RWPE2 (cell line): ENCODE measurements at regions not wholly inside any gene's neighbourhood (a gene's known extent, or its start where the extent isn't known, plus 50 kb on each side); places are given as distances from the start of the nearest gene placed in this dataset.

Source experiments
- ATAC-seq: fragments of 200-7000 bp; cut with Tn5 transposase; 3 replicates; pipeline ENCODE4 v1.9.1; 2021; ENCODE audit warnings: low read depth
- DNase-seq: peaks from one replicate; pipeline ENCODE4 v3.0.0-alpha.2; 2020; ENCODE audit warnings: low spot score
- H3K27ac ChIP-seq: fragments of 450-650 bp; 2 replicates; pipeline ENCODE4 v1.5.1; 2017; ENCODE audit warnings: mild to moderate bottlenecking; ENCODE audit not compliant: poor library complexity, severe bottlenecking
- H3K27me3 ChIP-seq: fragments of 250-450 bp; sonication (Bioruptor Pico); 2 replicates; pipeline ENCODE4 v1.5.1; 2021; ENCODE audit warnings: mild to moderate bottlenecking, moderate library complexity; ENCODE audit not compliant: insufficient read depth, poor library complexity, severe bottlenecking
- H3K36me3 ChIP-seq: fragments of 250-450 bp; sonication (Bioruptor Pico); 2 replicates; pipeline ENCODE4 v1.5.1; 2020; ENCODE audit warnings: low read depth, mild to moderate bottlenecking, moderate library complexity
- H3K4me1 ChIP-seq: fragments of 250-450 bp; sonication (Bioruptor Pico); 2 replicates; pipeline ENCODE4 v1.5.1; 2021; ENCODE audit warnings: mild to moderate bottlenecking, moderate library complexity; ENCODE audit not compliant: insufficient read depth, poor library complexity, severe bottlenecking
- H3K4me3 ChIP-seq: fragments of 250-450 bp; sonication (Bioruptor Pico); 2 replicates; pipeline ENCODE4 v1.5.1; 2021; ENCODE audit warnings: mild to moderate bottlenecking, moderate library complexity; ENCODE audit not compliant: severe bottlenecking
- H3K9me3 ChIP-seq: fragments of 250-450 bp; sonication (Bioruptor Pico); 2 replicates; pipeline ENCODE4 v1.5.1; 2021; ENCODE audit warnings: mild to moderate bottlenecking, moderate library complexity; ENCODE audit not compliant: severe bottlenecking
- TF ChIP-seq, protein P1 (sequence below): fragments of 450-650 bp; IDR thresholded peaks from one replicate; pipeline ENCODE4 v1.5.1; 2017; ENCODE audit warnings: mild to moderate bottlenecking, moderate library complexity; ENCODE audit not compliant: poor library complexity, severe bottlenecking

GRCh38 chr2:236814593-236814992, 245.0 kb downstream of the ACKR3 start:
- Histone ChIP-seq H3K4me1 (no peaks in the 10 kb centered on the region), H3K36me3 (no peaks in the 10 kb centered on the region), H3K27ac (no peak overlapping the region), H3K9me3 (no peaks in the 10 kb centered on the region), H3K27me3 (no peaks in the 10 kb centered on the region), H3K4me3 (no peak overlapping the region)
- ATAC-seq (no peak), DNase-seq (no peak)
- TF ChIP-seq, protein P1, sequence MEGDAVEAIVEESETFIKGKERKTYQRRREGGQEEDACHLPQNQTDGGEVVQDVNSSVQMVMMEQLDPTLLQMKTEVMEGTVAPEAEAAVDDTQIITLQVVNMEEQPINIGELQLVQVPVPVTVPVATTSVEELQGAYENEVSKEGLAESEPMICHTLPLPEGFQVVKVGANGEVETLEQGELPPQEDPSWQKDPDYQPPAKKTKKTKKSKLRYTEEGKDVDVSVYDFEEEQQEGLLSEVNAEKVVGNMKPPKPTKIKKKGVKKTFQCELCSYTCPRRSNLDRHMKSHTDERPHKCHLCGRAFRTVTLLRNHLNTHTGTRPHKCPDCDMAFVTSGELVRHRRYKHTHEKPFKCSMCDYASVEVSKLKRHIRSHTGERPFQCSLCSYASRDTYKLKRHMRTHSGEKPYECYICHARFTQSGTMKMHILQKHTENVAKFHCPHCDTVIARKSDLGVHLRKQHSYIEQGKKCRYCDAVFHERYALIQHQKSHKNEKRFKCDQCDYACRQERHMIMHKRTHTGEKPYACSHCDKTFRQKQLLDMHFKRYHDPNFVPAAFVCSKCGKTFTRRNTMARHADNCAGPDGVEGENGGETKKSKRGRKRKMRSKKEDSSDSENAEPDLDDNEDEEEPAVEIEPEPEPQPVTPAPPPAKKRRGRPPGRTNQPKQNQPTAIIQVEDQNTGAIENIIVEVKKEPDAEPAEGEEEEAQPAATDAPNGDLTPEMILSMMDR = no peak

GRCh38 chr2:236815746-236816145, 246.1 kb downstream of the ACKR3 start:
- DNase-seq = no peak
- ATAC-seq = no peak

DNA sequence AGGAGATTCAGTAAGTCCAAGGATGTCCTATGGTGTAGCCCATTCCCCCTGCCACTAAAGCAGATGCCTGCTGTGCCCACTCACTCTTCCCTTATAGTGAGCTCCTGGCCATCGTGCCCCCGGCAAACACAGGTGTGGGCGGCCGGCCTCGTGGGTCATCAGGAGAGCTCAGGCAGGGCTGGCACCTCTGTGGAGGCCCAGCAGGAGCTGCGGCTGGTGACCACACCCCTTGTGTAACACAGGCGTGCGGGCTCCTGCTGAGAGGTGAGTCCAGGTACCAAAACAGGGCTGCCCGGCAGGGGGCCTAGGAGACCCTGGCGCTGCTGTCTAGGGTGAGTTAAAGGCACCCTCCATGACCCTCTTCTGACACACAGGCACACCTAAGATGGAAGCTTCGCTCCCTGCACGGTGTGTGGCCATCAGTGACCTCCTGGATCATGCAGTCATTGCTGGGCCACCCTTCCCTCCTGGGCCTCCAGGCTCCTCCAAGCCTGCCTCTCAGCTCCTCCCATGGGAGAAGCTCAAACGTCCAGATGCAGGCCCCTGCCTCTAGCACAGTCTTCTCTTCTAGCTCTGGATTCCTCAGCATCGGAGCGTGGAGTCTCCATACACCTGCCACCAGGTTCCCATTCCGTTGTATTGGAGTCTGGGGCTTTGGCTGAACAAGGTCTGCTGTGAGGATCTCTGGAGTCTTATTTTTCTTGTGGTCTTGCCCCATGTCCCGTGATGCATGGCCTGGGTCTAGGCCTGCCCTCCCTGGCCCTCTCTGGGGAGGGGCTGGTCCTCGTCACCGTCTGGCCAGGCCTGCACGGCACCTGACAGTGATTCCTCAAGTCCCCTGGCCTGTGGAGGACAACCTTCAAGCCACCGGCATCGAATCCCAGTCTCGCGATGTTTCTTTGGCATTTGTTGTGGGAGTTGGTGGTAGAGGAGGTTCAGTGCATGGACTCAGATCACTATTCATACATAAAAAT, 246.9 kb downstream of the ACKR3 start:
- Histone ChIP-seq H3K27me3 (no peaks in the 10 kb centered on the region), H3K4me3 (no peak overlapping the region), H3K9me3 (no peaks in the 10 kb centered on the region), H3K4me1 (no peaks in the 10 kb centered on the region), H3K27ac (no peak overlapping the region), H3K36me3 (no peaks in the 10 kb centered on the region)
- DNase-seq = no peak
- TF ChIP-seq, protein P1 = no peak
- no peak for ATAC-seq

More at GRCh38 chr2:236815746-236816145, 246.1 kb downstream of the ACKR3 start:
- Histone ChIP-seq H3K4me1 (no peaks in the 10 kb centered on the region), H3K36me3 (no peaks in the 10 kb centered on the region), H3K27me3 (no peaks in the 10 kb centered on the region), H3K27ac (no peak overlapping the region), H3K4me3 (no peak overlapping the region), H3K9me3 (no peaks in the 10 kb centered on the region)
- TF ChIP-seq, protein P1 = no peak

GRCh38 chr2:236818281-236819045, 248.8 kb downstream of the ACKR3 start:
- no peak overlapping the region for H3K4me3 ChIP-seq
- H3K27ac ChIP-seq = no peak overlapping the region
- H3K4me1 ChIP-seq = no peaks in the 10 kb centered on the region
- no peak for DNase-seq
- no peaks in the 10 kb centered on the region for H3K9me3 ChIP-seq
- TF ChIP-seq, protein P1 = no peak
- H3K36me3 ChIP-seq = no peaks in the 10 kb centered on the region
- ATAC-seq = no peak
- H3K27me3 ChIP-seq = no peaks in the 10 kb centered on the region
